WI38 (cell line): ENCODE measurements at regions not wholly inside any gene's neighbourhood (a gene's known extent, or its start where the extent isn't known, plus 50 kb on each side); places are given as distances from the start of the nearest gene placed in this dataset.

Experiments used
- H3K4me3 ChIP-seq: 2 replicates; pipeline ENCODE4 v1.5.1; 2011; ENCODE audit warnings: low read depth, mild to moderate bottlenecking, control low read depth, low read length
- CTCF ChIP-seq: IDR thresholded peaks from 2 replicates; pipeline ENCODE4 v1.5.1; 2012; ENCODE audit warnings: low read depth, mild to moderate bottlenecking, control low read depth, low read length

- no peak overlapping the region for H3K4me3 ChIP-seq
- no peak for TF ChIP-seq CTCF
Observed at GRCh38 chr18:76741346-76741745, 81.0 kb upstream of the ZNF236 start.

GRCh38 chr18:76736309-76736708, 86.0 kb upstream of the ZNF236 start:
- H3K4me3 ChIP-seq: no peak overlapping the region
- no peak for TF ChIP-seq CTCF

- TF ChIP-seq CTCF: no peak
- H3K4me3 ChIP-seq: no peak overlapping the region
Observed at GRCh38 chr18:76730901-76731300, 91.5 kb upstream of the ZNF236 start.

DNA sequence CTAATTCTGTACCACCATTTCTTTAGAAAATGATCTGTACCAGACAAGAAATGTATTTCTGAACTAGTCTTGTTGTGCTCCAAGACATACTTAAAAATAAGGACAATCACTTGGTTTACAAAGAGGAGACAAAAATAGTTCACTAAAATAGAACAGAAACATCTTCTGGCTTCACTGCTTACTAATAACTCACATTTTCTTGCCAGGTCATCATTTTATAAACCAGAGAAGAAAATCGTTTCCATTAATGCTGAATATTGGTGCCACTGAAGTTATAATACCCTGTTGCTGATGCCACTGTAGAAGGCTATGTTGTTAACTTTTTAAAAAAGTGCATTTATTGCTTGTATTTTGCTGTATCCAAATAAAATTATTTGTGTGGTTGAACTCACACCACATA, 94.8 kb upstream of the ZNF236 start:
- H3K4me3 ChIP-seq: no peak overlapping the region
- no peak for TF ChIP-seq CTCF

GRCh38 chr18:76725445-76725844, 96.9 kb upstream of the ZNF236 start:
- TF ChIP-seq CTCF: no peak
- no peak overlapping the region for H3K4me3 ChIP-seq

DNA sequence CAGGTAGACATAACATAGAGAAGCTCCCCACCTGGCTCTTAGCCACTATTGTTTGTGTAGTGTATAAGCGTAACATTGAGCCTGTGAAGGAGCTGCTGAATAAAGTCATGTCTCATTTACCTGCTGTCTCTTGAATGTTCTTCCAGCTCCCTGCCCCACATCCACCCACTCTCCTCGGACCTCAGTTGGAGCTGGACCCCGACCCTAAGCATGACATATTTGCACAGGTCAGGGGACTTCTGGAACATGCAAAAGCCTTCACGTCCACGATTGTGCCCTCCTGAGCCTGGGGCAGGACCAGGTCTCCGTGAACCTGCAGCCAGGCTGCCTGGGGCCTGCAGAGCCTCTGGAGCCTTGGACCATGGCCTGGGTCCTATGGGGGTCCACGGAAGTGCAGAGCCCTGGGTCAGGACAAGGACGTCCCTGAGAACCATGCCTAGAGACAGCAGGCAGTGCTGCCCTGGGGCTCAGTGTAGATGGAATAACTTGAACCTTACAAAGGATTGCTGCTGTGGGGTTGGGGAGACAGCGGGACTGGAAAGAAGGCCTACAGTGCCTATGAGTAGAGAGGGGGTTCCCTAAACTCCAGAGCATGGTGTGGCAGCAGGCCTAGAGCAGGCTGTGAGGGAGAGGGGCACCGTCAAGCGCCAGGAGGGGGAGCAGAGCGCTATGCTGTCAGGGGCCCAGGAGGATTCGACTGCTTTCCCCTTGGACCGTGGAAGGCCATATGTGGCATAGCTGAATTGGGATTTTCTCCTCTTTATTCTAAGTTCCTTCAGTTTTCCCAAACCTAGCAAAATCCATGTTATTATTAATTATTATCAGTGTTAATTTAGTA, 99.9 kb upstream of the ZNF236 start:
- no peak overlapping the region for H3K4me3 ChIP-seq
- no peak for TF ChIP-seq CTCF

- no peak for TF ChIP-seq CTCF
- H3K4me3 ChIP-seq: no peak overlapping the region
Observed at GRCh38 chr18:76721207-76721996, 101.0 kb upstream of the ZNF236 start.
